Activated naive CD4-positive, alpha-beta T cell treated with anti-CD3 and anti-CD28 coated beads, Interleukin-2, amount 10 ng/mL, durations not matched to agents 7 days and 5 days (primary cell): ENCODE measurements at regions not wholly inside any gene's neighbourhood (a gene's known extent, or its start where the extent isn't known, plus 50 kb on each side); places are given as distances from the start of the nearest gene placed in this dataset.

Experiments used
- CTCF ChIA-PET: fragments of 350-600 bp; sonication (Branson Sonifier 250); formaldehyde crosslinking; loops from one replicate; lab custom pipeline; 2021; ENCODE audit warnings: antibody characterized with exemption; lab: Charles Lee
- DNase-seq: peaks from one replicate; pipeline ENCODE4 v3.0.0-alpha.2; 2020
- H3K27ac Mint-ChIP-seq: one replicate; pipeline ENCODE4 v1.8.0; 2021; ENCODE audit warnings: mild to moderate bottlenecking, moderate library complexity, mixed read lengths
- H3K27me3 Mint-ChIP-seq: one replicate; pipeline ENCODE4 v1.8.0; 2021; ENCODE audit warnings: mild to moderate bottlenecking, mixed read lengths
- H3K36me3 Mint-ChIP-seq: one replicate; pipeline ENCODE4 v1.8.0; 2021; ENCODE audit warnings: mixed read lengths
- H3K4me1 Mint-ChIP-seq: one replicate; pipeline ENCODE4 v1.8.0; 2021; ENCODE audit warnings: mixed read lengths
- H3K4me3 Mint-ChIP-seq: one replicate; pipeline ENCODE4 v1.8.0; 2021; ENCODE audit warnings: mild to moderate bottlenecking, moderate library complexity, mixed read lengths
- H3K9me3 Mint-ChIP-seq: one replicate; pipeline ENCODE4 v1.8.0; 2021; ENCODE audit warnings: mixed read lengths

- Mint-ChIP-seq H3K27me3 (no peaks in the 10 kb centered on the region), H3K4me3 (no peak overlapping the region), H3K9me3 (peaks cover 10% of the 10 kb centered on the region), H3K36me3 (peaks cover 12% of the 10 kb centered on the region), H3K4me1 (peaks cover 84% of the 10 kb centered on the region), H3K27ac (peak overlapping the region; percentile 56)
- CTCF ChIA-PET: interaction anchor here (2.6 kb wide), 1 partner anchor 56 kb away, joined by 7 read pairs; no protein-coding TSS in a partner anchor
- DNase-seq: no peak
Observed at GRCh38 chr11:35084817-35085440, 54.0 kb upstream of the CD44 start.

GRCh38 chr11:35085531-35086165 lies 53.3 kb upstream of the CD44 start:
- no peak overlapping the region for H3K4me3 Mint-ChIP-seq
- H3K9me3 Mint-ChIP-seq: peaks cover 7% of the 10 kb centered on the region
- CTCF ChIA-PET: no interaction called here
- no peaks in the 10 kb centered on the region for H3K27me3 Mint-ChIP-seq
- peak overlapping the region; percentile 25 for H3K27ac Mint-ChIP-seq
- peaks cover 9% of the 10 kb centered on the region for H3K36me3 Mint-ChIP-seq
- H3K4me1 Mint-ChIP-seq: peaks cover 79% of the 10 kb centered on the region
- no peak for DNase-seq

- peaks cover 67% of the 10 kb centered on the region for H3K4me1 Mint-ChIP-seq
Observed at GRCh38 chr11:35087648-35088047, 51.3 kb upstream of the CD44 start.

GRCh38 chr11:35088226-35088625 lies 50.7 kb upstream of the CD44 start:
- no peak for DNase-seq
- CTCF ChIA-PET: interaction anchor here (1.6 kb wide), 1 partner anchor 75 kb away, joined by 6 read pairs; no protein-coding TSS in a partner anchor
- Mint-ChIP-seq H3K4me1 (peaks cover 62% of the 10 kb centered on the region), H3K36me3 (peaks cover 3% of the 10 kb centered on the region), H3K4me3 (no peak overlapping the region), H3K27me3 (peaks cover 2% of the 10 kb centered on the region), H3K9me3 (peaks cover 2% of the 10 kb centered on the region), H3K27ac (no peak overlapping the region)

More at GRCh38 chr11:35087648-35088047, 51.3 kb upstream of the CD44 start:
- peaks cover 2% of the 10 kb centered on the region for H3K36me3 Mint-ChIP-seq
- CTCF ChIA-PET: no interaction called here
- H3K4me3 Mint-ChIP-seq: no peak overlapping the region
- H3K27me3 Mint-ChIP-seq: no peaks in the 10 kb centered on the region
- DNase-seq: no peak
- peaks cover 2% of the 10 kb centered on the region for H3K9me3 Mint-ChIP-seq
- no peak overlapping the region for H3K27ac Mint-ChIP-seq

GRCh38 chr11:35088676-35089075 lies 50.3 kb upstream of the CD44 start:
- H3K4me3 Mint-ChIP-seq: no peak overlapping the region
- peaks cover 4% of the 10 kb centered on the region for H3K36me3 Mint-ChIP-seq
- peaks cover 3% of the 10 kb centered on the region for H3K27me3 Mint-ChIP-seq
- no peak overlapping the region for H3K27ac Mint-ChIP-seq
- CTCF ChIA-PET: interaction anchor here (1.6 kb wide), 1 partner anchor 75 kb away, joined by 6 read pairs; no protein-coding TSS in a partner anchor
- peaks cover 2% of the 10 kb centered on the region for H3K9me3 Mint-ChIP-seq
- DNase-seq: no peak
- peaks cover 57% of the 10 kb centered on the region for H3K4me1 Mint-ChIP-seq
